OCI-LY1 (cell line): ENCODE measurements at regions not wholly inside any gene's neighbourhood (a gene's known extent, or its start where the extent isn't known, plus 50 kb on each side); places are given as distances from the start of the nearest gene placed in this dataset.

ENCODE experiments used
- CTCF ChIP-seq: fragments of 200-600 bp; sonication (generic), shearing (Covaris generic); IDR thresholded peaks from 2 replicates; pipeline ENCODE4 v1.5.1; 2017; ENCODE audit warnings: mild to moderate bottlenecking, antibody characterized with exemption, low read length, moderate library complexity, mixed read lengths
- EZH2 ChIP-seq: fragments of 200-600 bp; sonication (generic), shearing (Covaris generic); IDR thresholded peaks from 2 replicates; pipeline ENCODE4 v1.8.0; 2017; ENCODE audit warnings: borderline replicate concordance, mixed run types, mild to moderate bottlenecking, antibody characterized with exemption, low read length, moderate library complexity, mixed read lengths

- TF ChIP-seq CTCF (no peak), EZH2 (no peak)
Measured at GRCh38 chr11:28582506-28582905, 474.3 kb downstream of the METTL15 start.
